Body of pancreas (tissue), 4 donors: ENCODE measurements at regions not wholly inside any gene's neighbourhood (a gene's known extent, or its start where the extent isn't known, plus 50 kb on each side); places are given as distances from the start of the nearest gene placed in this dataset.

Source experiments
- ATAC-seq: fragments of 150-250 bp; one replicate; pipeline ENCODE4 v1.9.1; 2016
- DNase-seq, 4 donors: peaks; one replicate each; pipeline ENCODE4 v3.0.0-alpha.2; 2019
- H3K27ac ChIP-seq, 4 donors: fragments of 200-600 bp; sonication (generic); 1 replicate in 3 of 4; 2 replicates in 1 of 4; pipeline versions ENCODE4 v1.5.1 to v1.6.1; 2016 to 2019; ENCODE audit warnings: mild to moderate bottlenecking in 1 of 4, mixed read lengths in 1 of 4, moderate library complexity in 1 of 4
- H3K27me3 ChIP-seq, 2 donors: fragments of 200-600 bp; sonication (generic); one replicate each; pipeline ENCODE4 v1.6.0; 2016; ENCODE audit warnings: mild to moderate bottlenecking in 1 of 2
- H3K36me3 ChIP-seq, 2 donors: fragments of 200-600 bp; sonication (generic); replicated peaks in 1 of 2; 2 replicates each; pipeline ENCODE4 v1.5.1; 2016; ENCODE audit warnings: low read depth in 2 of 2; ENCODE audit not compliant: insufficient read depth in 1 of 2
- H3K4me1 ChIP-seq: fragments of 200-600 bp; sonication (generic); one replicate; pipeline ENCODE4 v1.6.0; 2016
- H3K4me3 ChIP-seq, 2 donors: fragments of 200-600 bp; sonication (generic); 1 replicate in 1 of 2; 2 replicates in 1 of 2; pipeline ENCODE4 v1.5.1; 2016 to 2019
- H3K9me3 ChIP-seq, 3 donors: fragments of 200-600 bp; sonication (generic); 1 replicate in 2 of 3; 2 replicates in 1 of 3; pipeline ENCODE4 v1.5.1; 2016
- CTCF ChIP-seq, 7 experiments: fragments of 450-650 bp in 4 of 7; fragments of 200-600 bp in 3 of 7; sonication (generic) in 3 of 7; IDR thresholded peaks; one replicate each; pipeline ENCODE4 v1.5.1; 2016 to 2019; ENCODE audit warnings: antibody characterized with exemption in 7 of 7
- POLR2A ChIP-seq, 3 donors: fragments of 450-650 bp; IDR thresholded peaks; one replicate each; pipeline ENCODE4 v1.6.1; 2016; ENCODE audit warnings: antibody characterized with exemption in 3 of 3, mild to moderate bottlenecking in 2 of 3
- WGBS, 2 donors: methylation state at CpG; one replicate each; pipeline ENCODE4 v1.1.5; 2017; 5-methylcytosine and 5-hydroxymethylcytosine counted together
- intact Hi-C: fragments of 100-400 bp; cut with DNase I; formaldehyde crosslinking; loops from one replicate; pipeline ENCODE4 v1.15.1; 2023

- Histone ChIP-seq H3K4me1 (peaks cover 24% of the 10 kb centered on the region), H3K9me3 (no peaks in the 10 kb centered on the region), H3K27ac (peak overlapping the region; percentile 12 to 78 (median 70)), H3K36me3 (no peaks in the 10 kb centered on the region), H3K4me3 (no peak overlapping the region), H3K27me3 (no peaks in the 10 kb centered on the region)
- no peak for TF ChIP-seq CTCF (IDR thresholded peaks at IDR 0.05)
- TF ChIP-seq POLR2A (IDR thresholded peaks at IDR 0.05), result no peak
- 47 to 55% methylated on average over 6 of the region's 6 CpGs for whole genome bisulfite sequencing, 2 donors
- DNase-seq (no peak), ATAC-seq (peak; percentile 4)
- intact Hi-C loops, result no loop called here
Observed at GRCh38 chr11:57971272-57972012, 52.2 kb upstream of the OR9Q1 start.

- no peaks in the 10 kb centered on the region for H3K36me3 ChIP-seq
- H3K4me1 ChIP-seq, result peaks cover 24% of the 10 kb centered on the region
- H3K4me3 ChIP-seq, result no peak overlapping the region
- no peaks in the 10 kb centered on the region for H3K27me3 ChIP-seq
- no peak for TF ChIP-seq CTCF (IDR thresholded peaks at IDR 0.05)
- TF ChIP-seq POLR2A (IDR thresholded peaks at IDR 0.05), result no peak
- intact Hi-C loops, result no loop called here
- peak overlapping the region in 3 of 4 donors; percentile 63 to 78 (median 77) for H3K27ac ChIP-seq
- 5 to 23% methylated on average over 2 of the region's 2 CpGs for WGBS, 2 donors
- ATAC-seq (peak; percentile 92), DNase-seq (peak in 3 of 4 donors; percentile 11 to 45 (median 15))
- H3K9me3 ChIP-seq, result no peaks in the 10 kb centered on the region
Observed at GRCh38 chr11:57972013-57972367, 51.7 kb upstream of the OR9Q1 start.
